Tibial artery (tissue), 4 donors: ENCODE measurements at regions not wholly inside any gene's neighbourhood (a gene's known extent, or its start where the extent isn't known, plus 50 kb on each side); places are given as distances from the start of the nearest gene placed in this dataset.

Experiments used
- DNase-seq, 2 donors: peaks; one replicate each; pipeline ENCODE4 v3.0.0-alpha.2; 2019
- H3K27ac ChIP-seq, 2 donors: fragments of 200-600 bp; sonication (generic) in 1 of 2; 1 replicate in 1 of 2; 2 replicates in 1 of 2; pipeline ENCODE4 v1.5.1; 2018 to 2019; ENCODE audit warnings: mild to moderate bottlenecking in 1 of 2
- H3K27me3 ChIP-seq, 2 donors: fragments of 200-600 bp; sonication (generic) in 1 of 2; one replicate each; pipeline versions ENCODE4 v1.5.1 to v1.6.0; 2016 to 2019
- H3K36me3 ChIP-seq, 3 donors: fragments of 200-600 bp; sonication (generic) in 2 of 3; one replicate each; pipeline ENCODE4 v1.5.1; 2016 to 2019; ENCODE audit warnings: mild to moderate bottlenecking in 2 of 3
- H3K4me1 ChIP-seq, 4 donors: fragments of 200-600 bp; sonication (generic) in 2 of 4; 1 replicate in 3 of 4; 2 replicates in 1 of 4; pipeline ENCODE4 v1.5.1; 2016 to 2019
- H3K4me3 ChIP-seq, 2 donors: fragments of 200-600 bp; sonication (generic) in 1 of 2; 1 replicate in 1 of 2; 2 replicates in 1 of 2; pipeline ENCODE4 v1.5.1; 2018 to 2019; ENCODE audit warnings: mild to moderate bottlenecking in 2 of 2
- H3K9me3 ChIP-seq, 3 donors: fragments of 200-600 bp; sonication (generic) in 1 of 3; one replicate each; pipeline ENCODE4 v1.5.1; 2016 to 2019
- CTCF ChIP-seq, 2 experiments: fragments of 200-600 bp in 1 of 2; fragments of 450-650 bp in 1 of 2; IDR thresholded peaks; one replicate each; pipeline ENCODE4 v1.5.1; 2017 to 2019; ENCODE audit warnings: antibody characterized with exemption in 2 of 2, mild to moderate bottlenecking in 1 of 2, moderate library complexity in 1 of 2
- intact Hi-C: fragments of 100-400 bp; cut with DNase I; formaldehyde crosslinking; loops from one replicate; pipeline ENCODE4 v1.15.0; 2023; ENCODE audit warnings: low total_unique reads

GRCh38 chr3:28012830-28013229, 228.6 kb upstream of the CMC1 start:
- Histone ChIP-seq H3K4me1 (no peaks in the 10 kb centered on the region), H3K4me3 (no peak overlapping the region), H3K27me3 (no peaks in the 10 kb centered on the region), H3K9me3 (no peaks in the 10 kb centered on the region), H3K36me3 (no peaks in the 10 kb centered on the region), H3K27ac (no peak overlapping the region)
- intact Hi-C loops: no loop called here
- TF ChIP-seq CTCF (IDR thresholded peaks at IDR 0.05): no peak
- DNase-seq: no peak

- DNase-seq: no peak
- Histone ChIP-seq H3K27ac (no peak overlapping the region), H3K27me3 (no peaks in the 10 kb centered on the region), H3K9me3 (no peaks in the 10 kb centered on the region), H3K4me3 (no peak overlapping the region), H3K4me1 (no peaks in the 10 kb centered on the region), H3K36me3 (no peaks in the 10 kb centered on the region)
- no peak for TF ChIP-seq CTCF (IDR thresholded peaks at IDR 0.05)
- intact Hi-C loops: no loop called here
Observed at GRCh38 chr3:28013864-28014473, 227.4 kb upstream of the CMC1 start.

- Histone ChIP-seq H3K4me3 (no peak overlapping the region), H3K9me3 (peaks cover 0 to 3% (median 0%) of the 10 kb centered on the region in 3 donors), H3K27ac (no peak overlapping the region), H3K4me1 (no peaks in the 10 kb centered on the region), H3K27me3 (no peaks in the 10 kb centered on the region), H3K36me3 (no peaks in the 10 kb centered on the region)
- intact Hi-C loops: no loop called here
- no peak for DNase-seq
- TF ChIP-seq CTCF (IDR thresholded peaks at IDR 0.05): no peak
Observed at GRCh38 chr3:28018925-28019718, 222.3 kb upstream of the CMC1 start.

- Histone ChIP-seq H3K36me3 (no peaks in the 10 kb centered on the region), H3K27me3 (no peaks in the 10 kb centered on the region), H3K27ac (no peak overlapping the region), H3K4me1 (no peaks in the 10 kb centered on the region), H3K4me3 (no peak overlapping the region), H3K9me3 (peaks cover 0 to 9% (median 0%) of the 10 kb centered on the region in 3 donors)
- intact Hi-C loops: no loop called here
- DNase-seq: no peak
- TF ChIP-seq CTCF (IDR thresholded peaks at IDR 0.05): no peak
Observed at GRCh38 chr3:28019740-28020139, 221.7 kb upstream of the CMC1 start.

- no peak overlapping the region for H3K27ac ChIP-seq
- H3K9me3 ChIP-seq: peaks cover 0 to 13% (median 0%) of the 10 kb centered on the region in 3 donors
- H3K4me3 ChIP-seq: no peak overlapping the region
- no peaks in the 10 kb centered on the region for H3K4me1 ChIP-seq
- no peaks in the 10 kb centered on the region for H3K36me3 ChIP-seq
- TF ChIP-seq CTCF (IDR thresholded peaks at IDR 0.05): no peak
- no peaks in the 10 kb centered on the region for H3K27me3 ChIP-seq
- DNase-seq: no peak
- intact Hi-C loops: no loop called here
Observed at GRCh38 chr3:28022916-28023315, 218.5 kb upstream of the CMC1 start.
